ENCODE measurements at regions not wholly inside any gene's neighbourhood (a gene's known extent, or its start where the extent isn't known, plus 50 kb on each side); places are given as distances from the start of the nearest gene placed in this dataset.

DNA sequence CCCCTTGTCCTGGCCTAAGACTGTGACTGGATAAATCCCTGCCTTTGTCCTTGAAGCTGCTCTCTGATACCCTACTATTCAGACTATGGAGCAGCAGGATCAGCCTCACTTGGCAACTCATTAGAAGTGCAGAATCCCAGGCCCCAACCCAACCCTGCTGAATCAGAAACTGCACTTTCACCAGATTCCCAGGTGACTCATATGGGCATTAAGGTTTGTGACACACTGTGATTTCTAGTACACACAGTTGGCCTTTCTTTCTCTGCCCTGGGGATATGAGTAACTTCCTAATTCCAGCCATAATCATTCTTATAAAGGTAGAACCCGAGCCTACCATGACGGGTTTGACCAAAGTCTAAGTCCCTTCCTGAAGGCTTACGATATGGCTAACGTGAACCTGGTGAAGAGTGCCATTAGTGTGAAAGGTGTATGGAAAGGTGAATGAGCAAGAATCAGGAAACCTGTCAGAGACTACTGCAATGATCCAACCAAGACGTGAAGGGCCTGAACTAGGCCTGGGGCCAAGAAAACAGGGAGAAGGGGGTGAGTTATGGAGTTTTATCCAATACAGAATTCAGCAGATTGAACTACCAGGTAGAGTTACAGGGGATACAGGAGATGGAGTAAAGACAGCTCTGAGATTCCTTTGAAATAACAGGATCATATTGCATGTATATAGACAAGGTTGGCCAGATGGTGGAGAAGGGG lies 533.0 kb downstream of the BNC2 start:
- DNase-seq (no peak), ATAC-seq (peak in 1 of 2 donors; percentile 11)
- intact Hi-C loops (cut with DNase I), result loop anchor here (10.0 kb wide), 2 partner anchors 57 to 387 kb away; no protein-coding TSS in a partner anchor

DNA sequence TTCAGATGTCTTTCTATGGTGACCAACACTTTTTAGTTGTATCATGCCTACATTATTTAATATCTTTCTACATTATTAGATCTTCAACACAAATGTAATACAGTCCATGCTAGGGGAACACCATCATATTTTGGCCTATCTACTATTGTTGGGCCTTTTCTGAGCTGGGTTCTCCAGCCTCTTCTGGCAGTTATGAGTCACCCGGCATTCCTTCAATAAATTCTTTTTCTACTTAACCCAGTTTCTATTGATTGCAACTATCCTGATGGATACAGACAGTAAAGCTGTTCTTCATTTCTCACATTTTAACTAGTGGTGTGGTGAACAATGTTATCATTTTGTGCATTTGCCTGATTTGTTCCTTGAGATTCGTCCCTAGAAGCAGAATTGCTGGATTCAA lies 529.3 kb downstream of the BNC2 start:
- intact Hi-C loops (cut with DNase I), result no loop called here
- no peak for ATAC-seq
- no peak for DNase-seq

DNA sequence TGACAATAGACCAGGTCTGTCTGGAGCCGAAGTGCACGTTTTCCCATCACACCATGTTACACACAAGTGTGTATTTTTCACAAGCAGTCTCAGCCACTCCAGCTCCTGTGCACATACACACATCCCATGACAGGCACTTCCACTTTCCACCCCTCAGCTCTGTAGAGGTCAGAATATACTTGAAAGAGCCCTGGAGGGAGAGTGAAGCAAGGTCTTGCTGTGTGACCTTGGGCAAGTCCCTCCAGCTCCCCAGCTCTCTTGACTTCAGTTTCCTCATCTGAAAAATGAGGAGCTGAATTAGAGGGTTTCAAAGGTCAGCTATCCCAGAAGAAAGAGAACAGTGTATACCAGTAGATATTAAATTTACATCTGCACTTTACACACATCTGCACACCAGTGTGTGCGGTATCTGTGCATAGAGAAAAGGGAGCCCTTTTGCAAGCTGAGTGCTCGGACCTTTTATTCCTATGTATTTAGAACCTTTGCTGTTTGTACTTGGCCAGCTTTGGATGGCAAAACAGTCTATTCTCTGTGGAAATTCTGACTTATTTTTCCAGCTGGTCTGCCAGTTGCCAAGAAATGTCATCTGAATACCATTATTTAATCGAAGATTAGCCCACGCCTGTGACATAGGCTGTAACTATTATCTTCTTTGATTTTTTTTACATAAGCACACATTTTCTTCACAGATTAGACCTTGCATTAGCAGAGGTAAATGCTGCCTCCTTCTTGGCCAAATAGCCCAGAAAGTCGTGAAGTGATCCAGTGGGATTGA lies 528.0 kb downstream of the BNC2 start:
- ATAC-seq (no peak), DNase-seq (no peak)
- intact Hi-C loops (cut with DNase I), result no loop called here

DNA sequence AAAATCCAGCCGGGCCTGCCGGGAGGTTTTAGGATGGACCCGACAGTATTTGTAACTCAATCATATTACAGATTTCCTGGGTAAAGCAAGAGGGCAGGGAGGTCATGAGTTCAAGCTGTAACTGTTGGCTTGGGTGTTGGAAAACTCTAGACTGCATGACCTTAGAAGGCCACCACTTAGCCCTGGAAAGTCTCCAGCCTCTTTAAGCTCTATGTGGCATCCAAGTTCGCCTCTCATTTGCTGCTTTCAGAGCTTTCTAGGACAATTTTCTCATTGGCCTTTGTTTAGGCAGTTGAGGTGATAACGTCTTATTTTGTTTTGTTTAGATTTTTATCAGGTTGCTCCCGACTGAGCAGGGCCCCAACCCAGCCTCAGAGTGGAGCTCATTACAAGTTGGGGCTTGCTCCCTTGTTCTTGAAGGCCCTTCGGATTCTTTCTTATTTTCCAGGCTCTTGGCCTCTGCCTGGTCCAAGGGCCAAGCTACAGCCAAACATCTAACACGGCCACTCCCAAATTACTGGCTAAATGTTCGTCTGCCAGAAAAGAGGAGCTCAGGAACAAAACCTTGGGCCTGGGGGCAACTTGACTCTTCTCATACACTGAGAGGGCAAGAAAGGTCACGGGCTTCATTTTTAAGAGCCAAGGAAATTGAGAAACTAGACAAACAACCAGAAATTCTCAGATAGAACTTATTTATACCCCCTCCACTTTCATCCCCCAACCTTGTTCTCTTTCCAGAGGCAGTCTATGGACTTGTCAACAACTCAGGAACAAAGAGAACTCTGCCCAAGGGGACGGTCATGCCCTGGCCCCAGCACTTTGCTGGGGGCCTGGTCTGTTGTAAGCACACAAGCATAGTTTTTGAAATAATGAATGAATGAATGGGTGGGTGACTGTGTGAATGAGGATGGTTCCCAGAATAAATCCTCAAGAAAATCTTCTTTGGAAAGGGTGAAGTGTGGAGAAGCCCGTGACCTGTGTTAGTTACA lies 526.9 kb downstream of the BNC2 start:
- no peak for DNase-seq
- peak; percentile 44 to 54 for ATAC-seq
- intact Hi-C loops (cut with DNase I), result no loop called here

DNA sequence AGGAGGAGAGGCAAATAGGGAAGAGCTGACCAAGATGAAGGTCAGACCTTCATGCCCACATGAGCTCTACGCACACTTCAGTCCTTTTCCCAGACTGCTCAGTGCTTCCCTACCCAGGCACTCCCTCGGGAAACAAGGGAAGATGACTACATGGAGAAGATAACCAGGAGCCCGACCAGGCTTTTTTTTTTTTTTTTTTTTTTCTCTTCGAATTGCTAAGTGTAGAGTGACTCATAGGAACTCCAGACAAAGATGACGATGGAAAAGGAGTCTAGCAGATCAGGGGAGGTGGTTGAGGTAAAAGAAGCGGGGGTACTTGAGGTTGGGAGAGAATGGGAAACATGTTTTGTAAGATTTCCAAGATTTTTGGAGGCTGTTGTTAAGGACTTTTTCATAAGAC lies 526.1 kb downstream of the BNC2 start:
- intact Hi-C loops (cut with DNase I), result no loop called here
- DNase-seq, result no peak
- ATAC-seq, result peak in 1 of 2 donors; percentile 85

DNA sequence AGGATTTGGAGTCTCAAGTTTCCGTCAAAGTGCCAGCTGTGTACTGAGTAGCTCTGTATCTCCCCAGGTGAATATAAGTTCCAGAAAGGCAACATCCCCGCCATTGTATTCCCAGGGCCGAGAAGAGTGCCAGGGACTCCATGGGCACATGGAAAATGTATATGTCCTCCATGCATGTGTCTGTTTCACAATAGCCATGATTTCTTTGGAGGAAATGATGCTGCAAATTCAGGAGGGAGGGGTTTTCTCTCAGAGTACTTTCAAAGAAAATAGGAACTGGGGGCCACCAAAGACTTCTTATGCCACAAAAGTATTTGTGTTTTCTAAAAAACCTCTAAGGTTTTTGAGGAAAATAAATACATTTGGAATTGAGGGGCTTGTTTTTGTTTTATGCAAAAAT lies 524.6 kb downstream of the BNC2 start:
- no peak for ATAC-seq
- intact Hi-C loops (cut with DNase I), result no loop called here
- no peak for DNase-seq

DNA sequence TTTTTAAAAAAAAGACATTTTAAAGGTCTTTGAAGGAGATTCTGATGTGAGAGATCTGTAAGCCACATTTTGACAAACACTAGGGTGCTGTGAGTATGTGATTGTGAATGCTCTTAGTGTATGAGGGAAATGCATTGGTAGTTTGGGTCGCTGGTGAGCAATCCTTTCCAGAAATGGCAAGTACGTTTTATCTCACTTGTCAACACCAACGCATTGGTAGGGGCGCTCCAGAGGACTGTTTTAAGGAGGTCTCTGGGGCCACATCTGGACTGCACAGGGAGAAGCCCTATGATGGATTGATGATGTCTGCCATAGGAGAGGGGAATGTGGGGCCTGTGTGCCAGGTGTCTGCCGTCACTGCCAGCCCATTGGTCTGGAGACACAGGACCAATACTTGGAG lies 522.6 kb downstream of the BNC2 start:
- no peak for DNase-seq
- ATAC-seq, result no peak
- intact Hi-C loops (cut with DNase I), result no loop called here

DNA sequence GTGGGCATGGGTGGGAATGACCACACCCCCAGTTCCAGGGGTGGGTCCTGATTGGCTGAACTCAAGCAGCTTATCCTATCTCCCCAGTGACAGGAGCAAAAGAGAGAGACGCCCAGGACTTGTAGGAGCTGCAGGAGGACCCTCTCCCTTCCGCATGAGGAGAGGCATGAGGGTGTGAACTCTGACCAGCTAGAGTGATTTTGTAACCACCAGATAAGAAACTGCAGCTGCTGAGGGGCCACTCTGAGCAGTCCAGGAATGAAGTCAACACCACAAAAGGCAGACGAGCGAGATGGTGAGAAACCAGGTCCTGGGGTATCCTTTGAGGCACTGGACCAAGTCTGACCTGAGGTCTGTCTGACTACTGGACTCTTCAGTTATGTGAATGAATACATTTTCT lies 521.9 kb downstream of the BNC2 start:
- DNase-seq (no peak), ATAC-seq (no peak)
- intact Hi-C loops (cut with DNase I), result no loop called here

DNA sequence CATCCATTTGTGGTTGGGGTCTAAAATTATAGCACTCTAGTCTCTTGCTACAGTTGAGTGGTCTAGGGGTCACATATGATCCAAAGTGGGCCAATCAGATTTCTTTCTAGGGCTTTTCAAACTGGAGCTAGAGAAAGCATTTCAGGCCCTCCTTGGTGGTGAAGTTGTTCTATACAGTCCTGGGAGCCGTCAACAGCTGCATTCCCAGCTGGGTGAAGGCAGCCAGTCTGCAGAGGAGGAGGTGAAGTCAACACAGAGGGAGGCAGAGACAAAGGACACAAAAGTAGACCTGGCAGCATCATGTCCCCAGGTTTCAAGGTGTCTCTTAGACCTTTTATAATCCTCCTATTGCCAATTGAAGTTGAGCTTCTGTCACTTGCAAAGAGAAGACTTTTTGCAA lies 518.2 kb downstream of the BNC2 start:
- intact Hi-C loops (cut with DNase I), result no loop called here
- DNase-seq (no peak), ATAC-seq (no peak)

DNA sequence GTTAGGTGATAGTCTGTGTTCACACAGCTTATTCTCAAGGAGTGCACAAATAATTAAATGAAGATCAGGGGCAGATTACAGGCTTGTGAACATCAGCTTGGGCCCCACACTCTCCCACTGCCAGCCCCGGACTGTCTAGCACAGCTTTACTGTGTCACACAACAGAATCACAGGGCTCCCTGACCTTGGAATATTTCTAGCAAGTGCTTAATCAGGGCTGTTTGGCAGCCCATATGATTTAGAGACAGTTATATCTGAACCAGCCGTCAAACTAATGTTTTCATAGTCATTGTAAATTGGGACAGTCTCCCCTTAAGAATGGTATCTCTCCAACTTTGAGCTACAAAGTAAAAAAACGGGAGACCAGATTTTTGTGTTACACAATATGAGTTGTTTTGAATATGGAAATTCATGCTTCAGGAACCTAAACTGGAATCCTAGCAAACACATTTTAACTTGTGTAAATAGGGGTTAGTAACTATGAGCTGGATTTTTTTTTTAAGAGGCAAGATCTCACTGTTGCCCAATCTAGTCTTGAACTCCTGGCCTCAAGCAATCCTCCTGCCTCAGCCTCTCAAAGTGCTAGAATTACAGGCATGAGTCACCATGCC lies 517.6 kb downstream of the BNC2 start:
- DNase-seq (no peak), ATAC-seq (peak; percentile 69 to 74)
- intact Hi-C loops (cut with DNase I), result no loop called here

DNA sequence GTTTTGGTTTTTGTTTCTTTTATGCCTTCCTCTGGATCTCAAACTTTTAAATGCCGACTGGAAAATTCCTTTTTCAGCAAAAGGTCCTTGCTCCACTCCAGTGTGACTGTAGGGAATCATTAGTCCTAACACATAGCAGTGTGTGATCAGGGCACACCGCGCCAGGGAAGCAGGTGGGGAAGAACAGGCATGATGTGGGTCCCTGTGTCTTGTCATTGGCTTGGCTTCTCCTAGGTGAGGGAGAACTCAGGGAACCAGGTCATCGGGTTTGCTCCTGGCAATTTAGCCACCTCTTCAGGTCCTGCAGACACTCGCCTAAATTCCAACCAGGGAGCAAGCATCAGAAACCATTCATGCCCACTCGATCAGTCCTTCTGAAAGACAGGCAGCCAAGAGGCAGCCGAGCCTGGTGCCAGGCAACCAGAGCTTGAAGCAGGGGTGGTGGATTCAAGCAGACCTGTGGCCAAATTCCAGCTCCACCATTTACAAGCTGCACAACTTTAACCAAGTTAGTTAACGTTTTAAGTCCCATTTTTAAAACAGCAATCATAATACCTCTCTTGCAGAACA lies 514.2 kb downstream of the BNC2 start:
- intact Hi-C loops (cut with DNase I), result no loop called here
- ATAC-seq (no peak), DNase-seq (no peak)

DNA sequence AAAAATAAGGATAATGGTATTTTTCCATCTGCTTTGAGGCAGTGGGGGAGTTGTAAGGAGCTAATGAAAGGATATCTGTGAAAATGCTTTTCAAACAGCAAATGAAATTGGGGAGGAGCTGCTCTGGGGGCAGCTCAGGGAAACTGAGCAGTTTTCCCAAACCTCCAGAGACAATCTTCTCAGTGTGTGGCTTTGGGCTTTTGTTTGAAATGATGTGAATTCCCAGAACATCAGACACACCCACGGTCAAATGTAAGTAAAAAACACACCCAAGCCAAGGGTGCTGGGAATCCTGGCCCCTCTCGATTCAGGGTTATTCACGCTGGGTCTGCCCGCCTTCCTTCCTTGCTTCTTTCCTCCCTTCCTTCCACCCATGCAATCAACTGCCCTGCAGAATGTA lies 512.6 kb downstream of the BNC2 start:
- no peak for DNase-seq
- intact Hi-C loops (cut with DNase I), result no loop called here

DNA sequence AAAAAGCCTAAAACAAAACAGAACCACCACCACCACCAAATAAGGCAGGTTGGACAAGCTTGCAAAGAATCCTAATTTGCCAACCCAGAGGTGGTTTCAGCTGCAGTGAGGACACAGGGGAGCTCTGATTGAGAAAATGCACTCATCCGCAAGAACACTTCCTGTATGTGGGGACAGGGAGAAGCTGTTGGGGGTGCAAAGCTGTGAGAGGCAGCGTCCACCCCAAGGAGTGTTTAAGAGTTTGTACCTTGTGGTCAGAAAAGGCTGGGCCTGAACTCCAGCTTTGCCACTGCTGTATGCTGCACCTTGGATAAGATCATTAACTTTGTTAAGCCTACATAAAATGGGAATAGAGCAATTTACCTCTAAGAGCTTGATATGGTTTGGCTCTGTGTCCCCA lies 511.7 kb downstream of the BNC2 start:
- intact Hi-C loops (cut with DNase I), result no loop called here
- ATAC-seq, result no peak
- DNase-seq, result no peak

More for the DNA sequence above, 512.6 kb downstream of the BNC2 start:
- no peak for ATAC-seq
